ENCODE measurements at regions not wholly inside any gene's neighbourhood (a gene's known extent, or its start where the extent isn't known, plus 50 kb on each side); places are given as distances from the start of the nearest gene placed in this dataset.

GRCh38 chrX:9326369-9326768, 138.5 kb upstream of the TBL1X start:
- 81% methylated on average over 6 of the region's 6 CpGs for WGBS (ENCODE audit: insufficient coverage, low coverage, low lambda C conversion rate, missing lambda C conversion rate)

DNA sequence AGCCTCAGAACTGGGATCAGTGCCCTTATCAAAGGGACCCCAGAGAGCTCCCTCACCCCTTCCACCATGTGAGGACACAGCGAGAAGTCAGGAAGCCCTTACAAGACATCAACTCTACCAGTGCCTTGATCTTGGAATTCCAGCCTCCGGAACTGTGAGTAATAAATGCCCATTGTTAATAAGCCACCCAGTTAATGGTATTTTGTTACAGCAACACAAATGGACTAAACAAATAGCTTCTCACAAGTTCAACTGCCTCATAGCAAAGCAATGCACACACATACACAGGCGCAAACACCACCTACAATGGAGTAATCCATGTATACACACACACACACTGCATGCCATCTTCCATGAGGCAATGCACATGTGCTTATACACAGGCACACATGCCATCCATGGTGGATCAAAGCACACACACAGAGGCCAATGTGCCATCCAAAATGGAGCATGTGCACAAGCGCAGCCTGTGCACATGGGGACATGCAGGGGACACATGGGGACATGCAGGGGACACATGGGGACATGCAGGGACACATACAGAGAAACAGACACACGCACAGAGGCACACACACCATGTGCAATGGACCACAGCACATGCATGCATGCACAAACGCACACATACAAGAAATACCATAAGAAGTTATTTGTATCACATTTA, 137.6 kb upstream of the TBL1X start:
- H3K4me3 ChIP-seq = no peak overlapping the region
- ATAC-seq (no peak), DNase-seq (no peak)
- H3K4me1 ChIP-seq = no peaks in the 10 kb centered on the region
- H3K36me3 ChIP-seq = no peaks in the 10 kb centered on the region
- intact Hi-C loops (cut with DNase I) = no loop called here
- 69% methylated on average over 6 of the region's 6 CpGs for WGBS (ENCODE audit: insufficient coverage, low coverage, low lambda C conversion rate, missing lambda C conversion rate)
- H3K27ac ChIP-seq = no peak overlapping the region
- no peaks in the 10 kb centered on the region for H3K9me3 ChIP-seq
- no peak for TF ChIP-seq POLR2A (IDR thresholded peaks at IDR 0.05)
- TF ChIP-seq, protein P1, sequence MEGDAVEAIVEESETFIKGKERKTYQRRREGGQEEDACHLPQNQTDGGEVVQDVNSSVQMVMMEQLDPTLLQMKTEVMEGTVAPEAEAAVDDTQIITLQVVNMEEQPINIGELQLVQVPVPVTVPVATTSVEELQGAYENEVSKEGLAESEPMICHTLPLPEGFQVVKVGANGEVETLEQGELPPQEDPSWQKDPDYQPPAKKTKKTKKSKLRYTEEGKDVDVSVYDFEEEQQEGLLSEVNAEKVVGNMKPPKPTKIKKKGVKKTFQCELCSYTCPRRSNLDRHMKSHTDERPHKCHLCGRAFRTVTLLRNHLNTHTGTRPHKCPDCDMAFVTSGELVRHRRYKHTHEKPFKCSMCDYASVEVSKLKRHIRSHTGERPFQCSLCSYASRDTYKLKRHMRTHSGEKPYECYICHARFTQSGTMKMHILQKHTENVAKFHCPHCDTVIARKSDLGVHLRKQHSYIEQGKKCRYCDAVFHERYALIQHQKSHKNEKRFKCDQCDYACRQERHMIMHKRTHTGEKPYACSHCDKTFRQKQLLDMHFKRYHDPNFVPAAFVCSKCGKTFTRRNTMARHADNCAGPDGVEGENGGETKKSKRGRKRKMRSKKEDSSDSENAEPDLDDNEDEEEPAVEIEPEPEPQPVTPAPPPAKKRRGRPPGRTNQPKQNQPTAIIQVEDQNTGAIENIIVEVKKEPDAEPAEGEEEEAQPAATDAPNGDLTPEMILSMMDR (IDR thresholded peaks at IDR 0.05) = no peak
- H3K27me3 ChIP-seq = no peaks in the 10 kb centered on the region

More at GRCh38 chrX:9326369-9326768, 138.5 kb upstream of the TBL1X start:
- no peaks in the 10 kb centered on the region for H3K4me1 ChIP-seq
- TF ChIP-seq, protein P1 (IDR thresholded peaks at IDR 0.05) = no peak
- TF ChIP-seq POLR2A (IDR thresholded peaks at IDR 0.05) = no peak
- no peak for DNase-seq
- no peaks in the 10 kb centered on the region for H3K36me3 ChIP-seq
- intact Hi-C loops (cut with DNase I) = no loop called here
- no peaks in the 10 kb centered on the region for H3K27me3 ChIP-seq
- H3K27ac ChIP-seq = no peak overlapping the region
- H3K9me3 ChIP-seq = no peaks in the 10 kb centered on the region
- ATAC-seq = no peak
- H3K4me3 ChIP-seq = no peak overlapping the region

GRCh38 chrX:9327747-9328145, 137.1 kb upstream of the TBL1X start:
- no peaks in the 10 kb centered on the region for H3K9me3 ChIP-seq
- no peaks in the 10 kb centered on the region for H3K36me3 ChIP-seq
- no peaks in the 10 kb centered on the region for H3K4me1 ChIP-seq
- ATAC-seq (no peak), DNase-seq (no peak)
- H3K4me3 ChIP-seq = no peak overlapping the region
- 42% methylated on average over 5 of the region's 5 CpGs for WGBS (ENCODE audit: insufficient coverage, low coverage, low lambda C conversion rate, missing lambda C conversion rate)
- TF ChIP-seq, protein P1 (IDR thresholded peaks at IDR 0.05) = no peak
- no peak for TF ChIP-seq POLR2A (IDR thresholded peaks at IDR 0.05)
- no peak overlapping the region for H3K27ac ChIP-seq
- no peaks in the 10 kb centered on the region for H3K27me3 ChIP-seq
- intact Hi-C loops (cut with DNase I) = no loop called here

DNA sequence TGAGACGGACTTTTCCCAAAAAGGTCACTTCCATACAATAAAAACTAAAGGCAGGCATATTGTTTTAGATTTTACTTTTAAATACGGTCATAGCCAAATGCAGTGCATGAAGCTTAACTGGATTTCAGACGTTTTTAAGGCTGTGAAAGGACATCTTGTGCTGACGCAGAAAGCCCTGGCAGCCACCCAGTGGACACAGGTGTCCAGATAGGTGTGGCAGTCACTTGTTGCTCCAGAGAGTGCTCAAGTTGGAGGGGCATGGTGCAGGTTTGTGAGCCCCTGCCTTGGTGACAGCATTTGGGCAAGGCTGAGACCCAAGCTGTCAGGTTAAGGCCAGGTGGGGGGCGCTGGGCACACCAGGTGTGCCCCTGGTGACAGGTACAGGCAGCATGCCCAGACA, 135.8 kb upstream of the TBL1X start:
- Histone ChIP-seq H3K27ac (no peak overlapping the region), H3K9me3 (no peaks in the 10 kb centered on the region), H3K27me3 (no peaks in the 10 kb centered on the region), H3K36me3 (no peaks in the 10 kb centered on the region), H3K4me1 (no peaks in the 10 kb centered on the region), H3K4me3 (no peak overlapping the region)
- ATAC-seq = no peak
- no peak for DNase-seq
- WGBS (ENCODE audit: insufficient coverage, low coverage, low lambda C conversion rate, missing lambda C conversion rate) = 60% methylated on average over 3 of the region's 5 CpGs
- intact Hi-C loops (cut with DNase I) = no loop called here
- TF ChIP-seq, protein P1 (IDR thresholded peaks at IDR 0.05) = no peak
- no peak for TF ChIP-seq POLR2A (IDR thresholded peaks at IDR 0.05)

All from right lobe of liver (tissue), 6 donors.